ENCODE measurements at regions not wholly inside any gene's neighbourhood (a gene's known extent, or its start where the extent isn't known, plus 50 kb on each side); places are given as distances from the start of the nearest gene placed in this dataset.
"Not testable (repeated sequence)": the region's sequence is repeated elsewhere in the genome, so short reads cannot be mapped to it uniquely, and the experiment has no call there.

DNA sequence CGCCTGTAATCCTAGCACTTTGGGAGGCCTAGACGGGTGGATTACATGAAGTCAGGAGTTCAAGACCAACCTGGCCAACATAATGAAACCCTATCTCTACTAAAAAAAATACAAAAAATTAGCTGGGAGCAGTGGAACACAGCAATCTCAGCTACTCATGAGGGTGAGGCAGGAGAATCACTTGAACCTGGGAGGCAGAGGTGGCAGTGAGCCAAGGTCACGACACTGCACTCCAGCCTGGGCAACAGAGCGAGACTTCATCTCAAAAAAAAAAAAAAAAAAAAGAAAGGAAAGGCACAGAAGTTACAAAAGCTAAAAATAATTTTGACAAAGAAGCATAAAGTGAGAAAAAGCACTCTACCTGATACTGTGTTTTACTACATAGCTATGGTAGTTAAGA, 618.1 kb downstream of the PDHA2 start:
- TF ChIP-seq CTCF, POLR2A (IDR thresholded peaks at IDR 0.05): not testable (repeated sequence)
